GM12878 (cell line): ENCODE measurements at regions not wholly inside any gene's neighbourhood (a gene's known extent, or its start where the extent isn't known, plus 50 kb on each side); places are given as distances from the start of the nearest gene placed in this dataset.

ENCODE experiments used
- ATAC-seq: fragments of 200-7000 bp; cut with Tn5 transposase; 3 replicates; pipeline ENCODE4 v1.9.1; 2020; ENCODE audit warnings: mild to moderate bottlenecking, moderate library complexity
- BruUV-seq: library from RNA; stranded (reverse); fragments of 400-500 nt; replicated peaks from 2 replicates; lab custom pipeline; 2021; lab: Mats Ljungman, UMichigan
- CTCF ChIA-PET: fragments of 300-600 bp; sonication (Branson Sonifier 250); formaldehyde crosslinking; extraction: SDS; loops from one replicate; lab custom pipeline; 2021; ENCODE audit warnings: inconsistent platforms; lab: Yijun Ruan, JAX
- POLR2A ChIA-PET: fragments of 350-600 bp; formaldehyde crosslinking; extraction: SDS; loops from one replicate; lab custom pipeline; 2021; ENCODE audit warnings: inconsistent platforms; lab: Charles Lee
- RAD21 ChIA-PET: fragments of 300-600 bp; sonication (Branson Sonifier 250); formaldehyde crosslinking; loops from one replicate; lab custom pipeline; 2023; ENCODE audit warnings: antibody characterized with exemption; ENCODE audit not compliant: unreplicated experiment; lab: Charles Lee
- SMC1A ChIA-PET: fragments of 300-600 bp; sonication (Branson Sonifier 250); formaldehyde crosslinking; loops from one replicate; lab custom pipeline; 2023; ENCODE audit not compliant: unreplicated experiment, uncharacterized antibody; lab: Charles Lee
- DNase-seq: peaks from one replicate; pipeline ENCODE4 v3.0.0-alpha.2; 2011; ENCODE audit warnings: low read depth, low spot score
- FAIRE-seq: peaks from 3 replicates; lab custom pipeline; 2011; peaks lifted over from hg19 to GRCh38; lab: Jason Lieb, UNC
- H2AFZ ChIP-seq: 2 replicates; pipeline ENCODE4 v1.6.0; 2011; ENCODE audit warnings: low read depth, low read length, control low read depth; ENCODE audit not compliant: control insufficient read depth
- H3K27ac ChIP-seq: 2 replicates; pipeline ENCODE4 v1.5.1; 2011; ENCODE audit warnings: control low read depth; ENCODE audit not compliant: control insufficient read depth, insufficient read depth
- H3K27me3 ChIP-seq, 2 experiments: replicated peaks in 1 of 2; 2 replicates each; pipeline versions ENCODE4 v1.6.0 to v1.6.1; 2011; ENCODE audit warnings: low read length in 1 of 2; ENCODE audit not compliant: control insufficient read depth in 2 of 2, insufficient read depth in 2 of 2
- H3K36me3 ChIP-seq, 2 experiments: 2 replicates each; pipeline ENCODE4 v1.5.1; 2011; ENCODE audit warnings: low read length in 1 of 2; ENCODE audit not compliant: control insufficient read depth in 2 of 2, insufficient read depth in 2 of 2
- H3K4me1 ChIP-seq: 2 replicates; pipeline ENCODE4 v1.6.1; 2011; ENCODE audit warnings: mild to moderate bottlenecking, low read length, moderate library complexity, mixed read lengths; ENCODE audit not compliant: control insufficient read depth, insufficient read depth
- H3K4me2 ChIP-seq: 2 replicates; pipeline ENCODE4 v1.6.0; 2011; ENCODE audit warnings: control low read depth; ENCODE audit not compliant: control insufficient read depth, insufficient read depth
- H3K4me3 ChIP-seq: fragments of 200-600 bp; sonication (generic); 2 replicates; pipeline ENCODE4 v1.5.1; 2016
- H3K79me2 ChIP-seq: 2 replicates; pipeline ENCODE4 v1.6.0; 2011; ENCODE audit warnings: low read length; ENCODE audit not compliant: control insufficient read depth, insufficient read depth
- H3K9ac ChIP-seq: 2 replicates; pipeline ENCODE4 v1.8.0; 2011; ENCODE audit warnings: low read length, control low read depth, mixed read lengths; ENCODE audit not compliant: control insufficient read depth, insufficient read depth
- H3K9me3 ChIP-seq: replicated peaks from 3 replicates; pipeline ENCODE4 v1.5.1; 2011; ENCODE audit warnings: mild to moderate bottlenecking, low read length; ENCODE audit not compliant: control insufficient read depth, insufficient read depth
- H4K20me1 ChIP-seq: 2 replicates; pipeline ENCODE4 v1.6.0; 2011; ENCODE audit not compliant: control insufficient read depth, insufficient read depth
- BMI1 ChIP-seq: fragments of 450-650 bp; IDR thresholded peaks from 2 replicates; pipeline ENCODE4 v1.6.1; 2016; ENCODE audit warnings: mild to moderate bottlenecking, moderate library complexity, borderline replicate concordance
- CEBPB ChIP-seq, 2 experiments: fragments of 150-350 bp in 1 of 2; IDR thresholded peaks; 2 replicates each; pipeline ENCODE4 v1.6.1; 2012 to 2014; ENCODE audit warnings: low read depth in 2 of 2, low read length in 2 of 2, borderline replicate concordance in 1 of 2, inconsistent platforms in 1 of 2
- CHD2 ChIP-seq: IDR thresholded peaks from 2 replicates; pipeline ENCODE4 v1.6.1; 2011; ENCODE audit warnings: low read depth, low read length, improper control_type of control experiment, borderline replicate concordance
- CHD4 ChIP-seq: fragments of 200-600 bp; sonication (generic); IDR thresholded peaks from 2 replicates; pipeline ENCODE4 v1.6.1; 2016; ENCODE audit warnings: mild to moderate bottlenecking
- E2F8 ChIP-seq: fragments of 450-650 bp; IDR thresholded peaks from 2 replicates; pipeline ENCODE4 v1.6.1; 2018; ENCODE audit warnings: mild to moderate bottlenecking, low read depth, moderate library complexity; ENCODE audit not compliant: partially characterized antibody
- FOS ChIP-seq: IDR thresholded peaks from 3 replicates; pipeline ENCODE4 v1.6.1; 2011; ENCODE audit warnings: borderline replicate concordance; ENCODE audit not compliant: insufficient read length; ENCODE audit errors: extremely low read depth
- FOXM1 ChIP-seq: IDR thresholded peaks from 2 replicates; pipeline ENCODE4 v1.6.1; 2012; ENCODE audit warnings: low read depth, mild to moderate bottlenecking, inconsistent platforms, low read length, moderate library complexity
- GATAD2B ChIP-seq: fragments of 450-650 bp; conservative IDR thresholded peaks from 2 replicates; pipeline ENCODE4 v1.6.1; 2017; ENCODE audit warnings: low read depth, mild to moderate bottlenecking, moderate library complexity
- IRF3 ChIP-seq: fragments of 450-650 bp; IDR thresholded peaks from 2 replicates; pipeline ENCODE4 v1.6.1; 2014; ENCODE audit warnings: mild to moderate bottlenecking
- NFYB ChIP-seq: IDR thresholded peaks from 2 replicates; pipeline ENCODE4 v1.6.1; 2011; ENCODE audit warnings: low read depth, mild to moderate bottlenecking, low read length, improper control_type of control experiment, moderate library complexity; ENCODE audit not compliant: insufficient read depth
- PKNOX1 ChIP-seq: fragments of 450-650 bp; IDR thresholded peaks from 2 replicates; pipeline ENCODE4 v1.6.1; 2016; ENCODE audit warnings: mild to moderate bottlenecking
- RELA ChIP-seq: fragments of 450-650 bp; IDR thresholded peaks from 2 replicates; pipeline ENCODE4 v1.8.0; 2014; ENCODE audit warnings: borderline replicate concordance; ENCODE audit not compliant: partially characterized antibody
- SMARCA5 ChIP-seq: fragments of 450-650 bp; IDR thresholded peaks from 2 replicates; pipeline ENCODE4 v1.6.1; 2017; ENCODE audit warnings: mild to moderate bottlenecking
- YY1 ChIP-seq: IDR thresholded peaks from 2 replicates; pipeline ENCODE4 v1.6.1; 2011; ENCODE audit warnings: low read depth, mild to moderate bottlenecking, low read length
- ZNF384 ChIP-seq: IDR thresholded peaks from 2 replicates; pipeline ENCODE4 v1.6.1; 2012; ENCODE audit warnings: low read depth, mild to moderate bottlenecking, low read length, improper control_type of control experiment, borderline replicate concordance
- WGBS: methylation state at CpG from one replicate; pipeline ENCODE4 v1.1.6; 2016; ENCODE audit warnings: low lambda C conversion rate; ENCODE audit not compliant: insufficient replicate concordance, insufficient coverage; ENCODE audit errors: missing lambda C conversion rate; 5-methylcytosine and 5-hydroxymethylcytosine counted together
- in situ Hi-C: fragments of 300-500 bp; cut with MboI; formaldehyde crosslinking; loops from 9 replicates; pipeline ENCODE4 v1.14.3; 2018; ENCODE audit warnings: mixed read lengths
- intact Hi-C: fragments of 100-400 bp; cut with micrococcal nuclease; formaldehyde crosslinking; loops from one replicate; pipeline ENCODE4 v1.14.2; 2022; ENCODE audit not compliant: unreplicated experiment

- no peak overlapping the region for H3K27ac ChIP-seq
- RAD21 ChIA-PET: no interaction called here
- intact Hi-C loops (no loop called here), in situ Hi-C loops (no loop called here)
- H2AFZ ChIP-seq: no peak overlapping the region
- no peak overlapping the region for H3K4me3 ChIP-seq
- ATAC-seq (no peak), FAIRE-seq (no peak), DNase-seq (no peak)
- H4K20me1 ChIP-seq: no peaks in the 10 kb centered on the region
- 8% methylated on average over 1 of the region's 1 CpG for WGBS
- BruUV-seq: no TSS peak
- TF ChIP-seq CHD4 (no peak), FOXM1 (no peak), FOS (no peak), BMI1 (no peak), SMARCA5 (no peak), GATAD2B (no peak), ZNF384 (no peak), PKNOX1 (no peak)
- H3K27me3 ChIP-seq: no peaks in the 10 kb centered on the region
- CTCF ChIA-PET: no interaction called here
- no peaks in the 10 kb centered on the region for H3K4me1 ChIP-seq
- SMC1A ChIA-PET: no interaction called here
- no peaks in the 10 kb centered on the region for H3K79me2 ChIP-seq
- H3K4me2 ChIP-seq: no peak overlapping the region
- no peaks in the 10 kb centered on the region for H3K36me3 ChIP-seq
- H3K9ac ChIP-seq: no peak overlapping the region
- POLR2A ChIA-PET: no interaction called here
- no peaks in the 10 kb centered on the region; the same call in 2 of the 3 replicates for H3K9me3 ChIP-seq
Measured at GRCh38 chr20:60483371-60483770, 525.1 kb downstream of the CDH26 start.

GRCh38 chr20:60484316-60484715 lies 526.1 kb downstream of the CDH26 start:
- BruUV-seq: no TSS peak
- ATAC-seq: no peak
- in situ Hi-C loops: no loop called here
- TF ChIP-seq CHD2 (no peak), E2F8 (no peak), CEBPB (IDR thresholded peaks at IDR 0.05; ENCODE audit: borderline replicate concordance in 1 of 2, low read depth in 2 of 2, low read length in 2 of 2) (no peak), YY1 (no peak), NFYB (no peak), IRF3 (no peak), RELA (no peak)

More at GRCh38 chr20:60484316-60484715, 526.1 kb downstream of the CDH26 start:
- Histone ChIP-seq H3K4me3 (no peak overlapping the region), H3K4me1 (no peaks in the 10 kb centered on the region), H2AFZ (no peak overlapping the region), H3K27me3 (no peaks in the 10 kb centered on the region), H3K9me3 (no peaks in the 10 kb centered on the region; the same call in 2 of the 3 replicates), H3K4me2 (no peak overlapping the region), H3K36me3 (no peaks in the 10 kb centered on the region), H4K20me1 (no peaks in the 10 kb centered on the region), H3K27ac (no peak overlapping the region), H3K79me2 (no peaks in the 10 kb centered on the region), H3K9ac (no peak overlapping the region)
- intact Hi-C loops: no loop called here
- FAIRE-seq: no peak
- ChIA-PET RAD21 (no interaction called here), POLR2A (no interaction called here), SMC1A (no interaction called here), CTCF (no interaction called here)
- WGBS: 31% methylated on average over 7 of the region's 7 CpGs
- no peak for DNase-seq
